VCaP (cell line): ENCODE measurements at regions not wholly inside any gene's neighbourhood (a gene's known extent, or its start where the extent isn't known, plus 50 kb on each side); places are given as distances from the start of the nearest gene placed in this dataset.

Experiments used
- H3K27ac ChIP-seq: fragments of 450-650 bp; 2 replicates; pipeline ENCODE4 v1.5.1; 2017
- TF ChIP-seq, protein P1 (sequence below): fragments of 450-650 bp; conservative IDR thresholded peaks from 2 replicates; pipeline ENCODE4 v1.5.1; 2017; ENCODE audit warnings: mild to moderate bottlenecking, moderate library complexity

DNA sequence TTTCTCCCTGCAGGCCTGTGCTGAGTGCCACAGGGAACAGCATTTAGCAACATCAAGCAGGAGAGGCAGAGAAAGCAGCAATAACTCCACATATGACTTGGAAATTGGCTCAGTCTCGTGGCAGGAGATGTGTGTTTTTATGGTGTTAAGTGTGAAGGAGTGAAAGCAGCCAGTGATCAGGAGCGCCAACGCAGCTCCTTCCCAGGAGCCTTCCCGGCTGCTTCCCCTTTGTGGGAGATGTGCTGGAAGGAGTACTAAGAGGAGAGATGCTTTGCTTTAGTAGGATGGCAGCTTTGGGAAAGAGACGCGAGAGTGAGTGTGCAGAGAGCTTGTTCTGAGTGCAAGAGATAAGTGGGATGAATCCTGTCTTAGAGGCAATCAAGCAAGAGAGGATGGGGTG lies 54.7 kb upstream of the KIRREL3 start:
- no peak overlapping the region for H3K27ac ChIP-seq
- TF ChIP-seq, protein P1, sequence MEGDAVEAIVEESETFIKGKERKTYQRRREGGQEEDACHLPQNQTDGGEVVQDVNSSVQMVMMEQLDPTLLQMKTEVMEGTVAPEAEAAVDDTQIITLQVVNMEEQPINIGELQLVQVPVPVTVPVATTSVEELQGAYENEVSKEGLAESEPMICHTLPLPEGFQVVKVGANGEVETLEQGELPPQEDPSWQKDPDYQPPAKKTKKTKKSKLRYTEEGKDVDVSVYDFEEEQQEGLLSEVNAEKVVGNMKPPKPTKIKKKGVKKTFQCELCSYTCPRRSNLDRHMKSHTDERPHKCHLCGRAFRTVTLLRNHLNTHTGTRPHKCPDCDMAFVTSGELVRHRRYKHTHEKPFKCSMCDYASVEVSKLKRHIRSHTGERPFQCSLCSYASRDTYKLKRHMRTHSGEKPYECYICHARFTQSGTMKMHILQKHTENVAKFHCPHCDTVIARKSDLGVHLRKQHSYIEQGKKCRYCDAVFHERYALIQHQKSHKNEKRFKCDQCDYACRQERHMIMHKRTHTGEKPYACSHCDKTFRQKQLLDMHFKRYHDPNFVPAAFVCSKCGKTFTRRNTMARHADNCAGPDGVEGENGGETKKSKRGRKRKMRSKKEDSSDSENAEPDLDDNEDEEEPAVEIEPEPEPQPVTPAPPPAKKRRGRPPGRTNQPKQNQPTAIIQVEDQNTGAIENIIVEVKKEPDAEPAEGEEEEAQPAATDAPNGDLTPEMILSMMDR, result no peak

DNA sequence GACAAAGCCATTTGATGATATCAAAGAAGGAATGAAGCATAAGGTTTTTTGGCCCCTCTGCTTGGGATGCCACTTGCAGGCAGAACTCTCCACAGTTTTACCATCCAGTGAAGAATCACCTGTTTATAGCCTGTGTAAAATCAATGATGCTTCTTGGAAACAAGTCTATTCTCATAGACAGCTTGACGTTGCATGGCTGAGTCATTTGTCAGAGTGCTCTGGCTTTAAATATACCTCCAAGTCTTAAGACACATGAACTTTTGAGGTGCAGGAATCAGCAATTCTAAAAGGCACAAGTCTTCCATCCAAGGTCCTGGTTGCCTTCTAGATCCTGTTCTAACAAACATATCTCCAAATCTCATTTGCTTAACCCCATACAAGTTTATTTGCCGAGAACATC lies 53.6 kb upstream of the KIRREL3 start:
- no peak overlapping the region for H3K27ac ChIP-seq
- TF ChIP-seq, protein P1, result no peak

DNA sequence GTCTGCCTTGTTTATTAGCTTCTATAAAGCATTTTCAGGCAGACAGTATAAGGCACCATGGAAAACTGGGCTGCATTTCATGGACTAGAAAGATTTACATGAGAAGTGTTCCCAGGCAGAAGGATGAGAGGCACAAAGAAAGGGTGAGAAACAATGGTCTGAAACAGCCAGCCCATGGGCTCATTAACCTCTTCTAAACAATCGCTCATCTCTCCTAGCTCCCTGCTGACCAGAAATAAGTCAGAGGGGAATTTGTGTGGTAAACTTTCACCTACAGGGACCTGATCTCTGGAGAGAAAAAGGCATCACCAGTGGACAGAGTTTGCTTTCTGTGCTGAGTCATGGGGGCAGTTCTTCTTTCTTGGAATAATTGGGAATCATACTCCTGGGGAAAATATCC lies 51.8 kb upstream of the KIRREL3 start:
- H3K27ac ChIP-seq, result no peak overlapping the region
- TF ChIP-seq, protein P1, result no peak
